ENCODE measurements at regions not wholly inside any gene's neighbourhood (a gene's known extent, or its start where the extent isn't known, plus 50 kb on each side); places are given as distances from the start of the nearest gene placed in this dataset.

- no peak for DNase-seq
- intact Hi-C loops (cut with DNase I), result no loop called here
Measured at GRCh38 chr2:66985906-66986305, 411.2 kb upstream of the ETAA1 start.

- intact Hi-C loops (cut with DNase I), result no loop called here
- no peak for DNase-seq
Measured at GRCh38 chr2:66987733-66988132, 409.4 kb upstream of the ETAA1 start.

GRCh38 chr2:66994654-66995053 lies 402.5 kb upstream of the ETAA1 start:
- no peak for DNase-seq
- intact Hi-C loops (cut with DNase I), result no loop called here

- DNase-seq, result no peak
- intact Hi-C loops (cut with DNase I), result no loop called here
Measured at GRCh38 chr2:66995636-66996035, 401.5 kb upstream of the ETAA1 start.

- intact Hi-C loops (cut with DNase I), result no loop called here
- DNase-seq, result no peak
Measured at GRCh38 chr2:67002618-67003371, 394.3 kb upstream of the ETAA1 start.

- DNase-seq, result no peak
- intact Hi-C loops (cut with DNase I), result no loop called here
Measured at GRCh38 chr2:67006373-67006960, 390.7 kb upstream of the ETAA1 start.

- intact Hi-C loops (cut with DNase I), result no loop called here
- no peak for DNase-seq
Measured at GRCh38 chr2:67008155-67008554, 389.0 kb upstream of the ETAA1 start.

- intact Hi-C loops (cut with DNase I), result no loop called here
- DNase-seq, result no peak
Measured at GRCh38 chr2:67012165-67012564, 385.0 kb upstream of the ETAA1 start.

- intact Hi-C loops (cut with DNase I), result no loop called here
- DNase-seq, result no peak
Measured at GRCh38 chr2:67013821-67014220, 383.3 kb upstream of the ETAA1 start.

- intact Hi-C loops (cut with DNase I), result no loop called here
- no peak for DNase-seq
Measured at GRCh38 chr2:67015681-67016080, 381.5 kb upstream of the ETAA1 start.

- DNase-seq, result no peak
- intact Hi-C loops (cut with DNase I), result no loop called here
Measured at GRCh38 chr2:67018301-67018700, 378.8 kb upstream of the ETAA1 start.

- intact Hi-C loops (cut with DNase I), result no loop called here
- DNase-seq, result no peak
Measured at GRCh38 chr2:67032076-67032475, 365.1 kb upstream of the ETAA1 start.

GRCh38 chr2:67036444-67036843 lies 360.7 kb upstream of the ETAA1 start:
- intact Hi-C loops (cut with DNase I), result no loop called here
- no peak for DNase-seq

GRCh38 chr2:67037655-67038054 lies 359.5 kb upstream of the ETAA1 start:
- intact Hi-C loops (cut with DNase I), result no loop called here
- DNase-seq, result no peak

- intact Hi-C loops (cut with DNase I), result no loop called here
- DNase-seq, result no peak
Measured at GRCh38 chr2:67038195-67038594, 358.9 kb upstream of the ETAA1 start.

- intact Hi-C loops (cut with DNase I), result no loop called here
- no peak for DNase-seq
Measured at GRCh38 chr2:67039058-67039457, 358.1 kb upstream of the ETAA1 start.

- DNase-seq, result no peak
- intact Hi-C loops (cut with DNase I), result no loop called here
Measured at GRCh38 chr2:67039517-67040103, 357.5 kb upstream of the ETAA1 start.

GRCh38 chr2:67041051-67041450 lies 356.1 kb upstream of the ETAA1 start:
- DNase-seq, result no peak
- intact Hi-C loops (cut with DNase I), result no loop called here

- no peak for DNase-seq
- intact Hi-C loops (cut with DNase I), result no loop called here
Measured at GRCh38 chr2:67043781-67044478, 353.2 kb upstream of the ETAA1 start.

- intact Hi-C loops (cut with DNase I), result no loop called here
- no peak for DNase-seq
Measured at GRCh38 chr2:67046591-67046990, 350.5 kb upstream of the ETAA1 start.

Data from head of caudate nucleus (tissue), 42 donors.